ENCODE measurements at regions not wholly inside any gene's neighbourhood (a gene's known extent, or its start where the extent isn't known, plus 50 kb on each side); places are given as distances from the start of the nearest gene placed in this dataset.

- H3K27ac Mint-ChIP-seq = no peak overlapping the region
- WGBS (ENCODE audit: extremely low coverage, insufficient read length, low lambda C conversion rate) = no CpG with 5 or more reads among the region's 3 CpGs
- no peaks in the 10 kb centered on the region for H3K9me3 ChIP-seq (ENCODE audit: control insufficient read depth, low read depth, low read length)
Observed at GRCh38 chr2:6630209-6630608, 235.5 kb downstream of the CMPK2 start.

More at GRCh38 chr2:6630209-6630608, 235.5 kb downstream of the CMPK2 start:
- no peak overlapping the region for H3K4me2 ChIP-seq (ENCODE audit: insufficient read depth, insufficient read length, low read length)
- no peak for TF ChIP-seq CTCF (conservative IDR thresholded peaks at IDR 0.05)
- no peak for DNase-seq
- H3K18ac ChIP-seq (ENCODE audit: insufficient read length, low read depth, low read length) = no peak overlapping the region
- no peak overlapping the region for H2AFZ ChIP-seq (ENCODE audit: low read length)
- no peaks in the 10 kb centered on the region for H3K79me1 ChIP-seq (ENCODE audit: insufficient read depth, low read depth, low read length, poor library complexity, severe bottlenecking)
- H2BK120ac ChIP-seq (ENCODE audit: low read depth, low read length, poor library complexity, severe bottlenecking) = no peak overlapping the region
- H3K4ac ChIP-seq (ENCODE audit: low read depth, low read length) = no peak overlapping the region
- no peak overlapping the region for H3K14ac ChIP-seq (ENCODE audit: insufficient read depth, low read length)
- no peak overlapping the region for H3K23ac ChIP-seq (ENCODE audit: insufficient read length, low read depth, low read length)
- no peak overlapping the region for H2BK15ac ChIP-seq (ENCODE audit: low read depth, low read length)
- no peaks in the 10 kb centered on the region for H3K79me2 ChIP-seq (ENCODE audit: insufficient read depth, low read length)
- H3K56ac ChIP-seq (ENCODE audit: insufficient read length, low read depth, low read length) = no peak overlapping the region
- H4K8ac ChIP-seq (replicated peaks; ENCODE audit: insufficient read length, low read depth, low read length) = no peak overlapping the region
- H2BK12ac ChIP-seq (ENCODE audit: insufficient read length, low read depth, low read length) = no peak overlapping the region
- H3K23me2 ChIP-seq (ENCODE audit: insufficient read length, low read depth, low read length, poor library complexity, severe bottlenecking) = no peaks in the 10 kb centered on the region
- no peak overlapping the region for H3K4me3 Mint-ChIP-seq
- H3T11ph ChIP-seq (ENCODE audit: low read length) = no peak overlapping the region
- no peak overlapping the region for H2BK5ac ChIP-seq (ENCODE audit: insufficient read length, low read length)
- H3K36me3 Mint-ChIP-seq (ENCODE audit: insufficient read depth in 1 of 3, low read depth in 3 of 3) = no peaks in the 10 kb centered on the region; a peak in 2 of 7 replicates
- H3K27ac ChIP-seq (ENCODE audit: insufficient read length, low read depth, low read length) = no peak overlapping the region
- no peak overlapping the region for H4K91ac ChIP-seq (ENCODE audit: insufficient read length, low read depth, low read length)
- H4K20me1 ChIP-seq (ENCODE audit: control insufficient read depth, insufficient read depth, insufficient read length) = no peaks in the 10 kb centered on the region
- no peak overlapping the region for H3K9ac ChIP-seq (ENCODE audit: extremely low read depth, insufficient read length, low read length)
- H3K27me3 ChIP-seq (ENCODE audit: insufficient read depth, low read length) = no peaks in the 10 kb centered on the region
- no peaks in the 10 kb centered on the region for H3K4me1 ChIP-seq (ENCODE audit: insufficient read depth, low read length)
- H3K27me3 Mint-ChIP-seq (ENCODE audit: low read depth) = no peaks in the 10 kb centered on the region
- peaks cover 0 to 4% of the 10 kb centered on the region in 2 experiments; a peak in 1 of 4 replicates for H3K4me1 Mint-ChIP-seq
- H2BK20ac ChIP-seq (ENCODE audit: low read depth, low read length, poor library complexity, severe bottlenecking) = no peak overlapping the region
- peaks cover 0 to 3% of the 10 kb centered on the region in 2 experiments; a peak in 2 of 5 replicates for H3K9me3 Mint-ChIP-seq
- H4K5ac ChIP-seq (ENCODE audit: insufficient read length, low read depth, low read length) = no peak overlapping the region
- no peak overlapping the region for H2AK5ac ChIP-seq (ENCODE audit: insufficient read length, low read length)

Measured in H9 (cell line).